ENCODE measurements at regions not wholly inside any gene's neighbourhood (a gene's known extent, or its start where the extent isn't known, plus 50 kb on each side); places are given as distances from the start of the nearest gene placed in this dataset.

- no peak for TF ChIP-seq CTCF (IDR thresholded peaks at IDR 0.05; ENCODE audit: extremely low read depth, low read depth, low read length)
- no peaks in the 10 kb centered on the region for H3K9me3 ChIP-seq (ENCODE audit: low read depth, low read length)
- no peaks in the 10 kb centered on the region for H3K27me3 ChIP-seq (ENCODE audit: insufficient read depth, low read length)
- H3K4me3 ChIP-seq (ENCODE audit: insufficient read depth, low read length): no peak overlapping the region
- DNase-seq (ENCODE audit: insufficient read length, low spot score, missing footprints): no peak
- no peak overlapping the region for H3K4me2 ChIP-seq (ENCODE audit: insufficient read depth, low read length)
- no peaks in the 10 kb centered on the region for H3K79me2 ChIP-seq (ENCODE audit: insufficient read depth, low read length)
- H3K4me1 ChIP-seq (ENCODE audit: insufficient read depth, low read length): no peaks in the 10 kb centered on the region
- H2AFZ ChIP-seq (ENCODE audit: low read length): peak overlapping the region; percentile 20
- no peaks in the 10 kb centered on the region for H3K36me3 ChIP-seq (ENCODE audit: insufficient read depth, low read length)
- H3K27ac ChIP-seq (ENCODE audit: low read depth, low read length): no peak overlapping the region
- no peaks in the 10 kb centered on the region for H4K20me1 ChIP-seq (ENCODE audit: insufficient read depth, low read length)
Observed at GRCh38 chr4:135210341-135210740, 1008.8 kb upstream of the PABPC4L start.

DNA sequence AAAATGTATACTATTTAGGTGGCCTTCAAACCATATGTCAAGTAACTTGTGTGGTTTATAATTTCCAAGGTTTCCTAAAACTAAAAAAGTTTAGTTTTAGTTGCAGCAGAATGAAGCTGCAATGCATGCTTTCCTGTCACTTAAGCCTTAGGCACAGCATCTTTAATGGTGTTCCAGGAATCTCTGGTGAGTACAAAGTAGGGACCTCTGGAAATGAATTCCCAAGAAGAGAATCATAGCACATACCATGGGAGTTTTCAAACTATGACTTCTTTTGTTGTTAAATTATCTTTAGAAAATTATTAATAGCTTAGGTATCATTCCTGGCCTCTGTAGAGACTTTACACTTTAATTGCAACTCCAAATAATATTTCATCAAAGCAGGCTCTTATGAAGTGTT, 1005.9 kb upstream of the PABPC4L start:
- Histone ChIP-seq H2AFZ (ENCODE audit: low read length) (no peak overlapping the region), H3K9me3 (ENCODE audit: low read depth, low read length) (no peaks in the 10 kb centered on the region)

GRCh38 chr4:135204311-135204710, 1002.7 kb upstream of the PABPC4L start:
- H3K36me3 ChIP-seq (ENCODE audit: insufficient read depth, low read length): no peaks in the 10 kb centered on the region

More for the DNA sequence above, 1005.9 kb upstream of the PABPC4L start:
- Histone ChIP-seq H4K20me1 (ENCODE audit: insufficient read depth, low read length) (no peaks in the 10 kb centered on the region), H3K27ac (ENCODE audit: low read depth, low read length) (no peak overlapping the region), H3K27me3 (ENCODE audit: insufficient read depth, low read length) (no peaks in the 10 kb centered on the region), H3K79me2 (ENCODE audit: insufficient read depth, low read length) (no peaks in the 10 kb centered on the region), H3K36me3 (ENCODE audit: insufficient read depth, low read length) (no peaks in the 10 kb centered on the region), H3K4me1 (ENCODE audit: insufficient read depth, low read length) (no peaks in the 10 kb centered on the region), H3K4me2 (ENCODE audit: insufficient read depth, low read length) (no peak overlapping the region), H3K4me3 (ENCODE audit: insufficient read depth, low read length) (no peak overlapping the region)
- DNase-seq (ENCODE audit: insufficient read length, low spot score, missing footprints): no peak
- no peak for TF ChIP-seq CTCF (IDR thresholded peaks at IDR 0.05; ENCODE audit: extremely low read depth, low read depth, low read length)

GRCh38 chr4:135201081-135201480, 999.5 kb upstream of the PABPC4L start:
- TF ChIP-seq CTCF (IDR thresholded peaks at IDR 0.05; ENCODE audit: extremely low read depth, low read depth, low read length): no peak
- H3K4me1 ChIP-seq (ENCODE audit: insufficient read depth, low read length): no peaks in the 10 kb centered on the region
- H3K36me3 ChIP-seq (ENCODE audit: insufficient read depth, low read length): no peaks in the 10 kb centered on the region
- H3K79me2 ChIP-seq (ENCODE audit: insufficient read depth, low read length): no peaks in the 10 kb centered on the region
- DNase-seq (ENCODE audit: insufficient read length, low spot score, missing footprints): no peak
- no peak overlapping the region for H2AFZ ChIP-seq (ENCODE audit: low read length)
- H4K20me1 ChIP-seq (ENCODE audit: insufficient read depth, low read length): no peaks in the 10 kb centered on the region
- H3K4me3 ChIP-seq (ENCODE audit: insufficient read depth, low read length): no peak overlapping the region
- H3K9me3 ChIP-seq (ENCODE audit: low read depth, low read length): no peaks in the 10 kb centered on the region
- H3K27me3 ChIP-seq (ENCODE audit: insufficient read depth, low read length): no peaks in the 10 kb centered on the region
- H3K4me2 ChIP-seq (ENCODE audit: insufficient read depth, low read length): no peak overlapping the region
- no peak overlapping the region for H3K27ac ChIP-seq (ENCODE audit: low read depth, low read length)

More at GRCh38 chr4:135204311-135204710, 1002.7 kb upstream of the PABPC4L start:
- Histone ChIP-seq H3K4me3 (ENCODE audit: insufficient read depth, low read length) (no peak overlapping the region), H3K79me2 (ENCODE audit: insufficient read depth, low read length) (no peaks in the 10 kb centered on the region), H3K4me2 (ENCODE audit: insufficient read depth, low read length) (no peak overlapping the region), H3K27ac (ENCODE audit: low read depth, low read length) (no peak overlapping the region), H3K9me3 (ENCODE audit: low read depth, low read length) (no peaks in the 10 kb centered on the region), H3K27me3 (ENCODE audit: insufficient read depth, low read length) (no peaks in the 10 kb centered on the region), H2AFZ (ENCODE audit: low read length) (no peak overlapping the region), H3K4me1 (ENCODE audit: insufficient read depth, low read length) (no peaks in the 10 kb centered on the region), H4K20me1 (ENCODE audit: insufficient read depth, low read length) (no peaks in the 10 kb centered on the region)
- no peak for TF ChIP-seq CTCF (IDR thresholded peaks at IDR 0.05; ENCODE audit: extremely low read depth, low read depth, low read length)
- no peak for DNase-seq (ENCODE audit: insufficient read length, low spot score, missing footprints)

All from osteoblast (primary cell).